KG1 (cell line): ENCODE measurements at regions not wholly inside any gene's neighbourhood (a gene's known extent, or its start where the extent isn't known, plus 50 kb on each side); places are given as distances from the start of the nearest gene placed in this dataset.

Source experiments
- DNase-seq: peaks from one replicate; lab custom pipeline; 2025; lab: John Stamatoyannopoulos, UW

DNA sequence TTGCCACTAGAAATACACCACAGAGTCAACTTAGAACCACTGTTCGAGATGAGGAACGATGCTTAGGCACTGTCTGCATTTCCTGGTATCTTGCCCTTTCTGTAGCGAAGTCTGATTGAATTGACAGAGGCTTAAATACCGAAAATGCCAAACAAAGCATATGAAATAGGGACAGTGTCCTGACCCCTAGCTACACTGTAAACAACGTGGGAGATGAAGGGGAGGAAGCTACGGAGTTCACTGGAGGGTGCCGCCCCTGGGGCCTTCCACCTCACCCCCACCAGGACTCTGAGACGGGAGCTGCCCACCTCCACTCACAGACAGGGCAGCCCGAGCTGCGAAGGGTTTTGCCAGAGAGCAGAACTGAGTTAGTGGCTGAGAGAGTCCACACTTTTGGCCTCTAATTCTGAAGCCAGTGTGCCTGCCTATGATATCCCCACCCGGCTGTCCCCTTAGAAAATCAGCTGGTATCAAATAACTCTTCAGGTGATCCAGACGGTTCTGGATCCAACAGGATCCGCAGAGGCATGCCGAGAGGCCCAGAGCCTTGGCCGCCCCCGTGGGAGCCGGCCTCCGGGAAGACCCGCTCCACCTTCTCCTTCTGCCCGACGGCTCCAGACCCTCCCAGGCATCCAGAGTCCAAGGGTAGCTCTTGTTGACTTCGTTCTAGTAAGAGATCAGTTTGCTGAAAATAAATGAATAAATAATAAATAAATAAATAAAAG, 230.7 kb upstream of the DIO3 start:
- DNase-seq = no peak

GRCh38 chr14:101331141-101331525, 230.2 kb upstream of the DIO3 start:
- no peak for DNase-seq

- DNase-seq = no peak
Observed at GRCh38 chr14:101331661-101332169, 229.6 kb upstream of the DIO3 start.

GRCh38 chr14:101332281-101332680, 229.0 kb upstream of the DIO3 start:
- no peak for DNase-seq

DNA sequence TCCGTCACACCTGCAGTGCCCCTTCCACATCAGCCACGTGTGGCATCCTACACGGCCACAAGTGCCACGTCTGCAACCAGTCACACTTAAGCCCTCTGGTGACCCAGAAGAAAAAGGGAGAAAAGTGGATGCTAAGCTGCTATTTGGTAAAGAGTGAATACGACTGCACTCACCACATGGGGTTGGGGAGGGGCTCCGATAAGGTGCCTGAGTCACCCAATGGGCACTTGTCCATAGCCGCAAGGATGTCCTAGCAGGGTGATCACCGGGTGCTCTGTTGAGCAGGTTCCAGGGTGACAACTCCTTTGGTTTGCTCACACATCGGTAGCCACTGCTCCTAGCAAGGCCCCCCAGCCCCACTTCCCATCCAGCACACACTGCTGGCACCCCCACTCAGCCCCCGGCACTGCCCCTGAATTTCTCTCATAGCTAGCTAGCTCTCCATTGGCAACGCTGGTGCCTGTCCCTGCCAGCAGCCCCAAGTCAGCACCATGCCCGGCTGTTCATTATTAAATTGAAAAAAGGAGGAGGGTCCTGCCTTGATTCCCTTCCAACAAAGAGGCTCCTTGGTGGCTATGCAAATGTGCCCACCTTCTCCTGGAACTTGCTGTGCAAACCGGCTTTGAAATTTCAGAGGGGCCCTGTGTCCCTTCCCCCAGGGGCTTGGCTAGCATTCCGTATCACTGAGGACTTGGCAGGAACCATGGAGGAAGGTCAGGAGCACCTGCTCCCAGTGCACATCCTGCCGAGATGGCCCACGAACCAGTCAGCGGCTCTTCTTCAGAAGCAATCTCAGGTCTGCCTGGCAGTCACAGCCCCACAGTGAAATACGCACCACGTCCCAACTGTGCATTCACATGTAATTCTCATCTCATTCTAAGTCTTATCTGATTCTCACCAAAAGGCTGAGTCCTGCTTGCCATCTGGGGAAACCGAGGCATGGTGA, 227.7 kb upstream of the DIO3 start:
- DNase-seq = no peak

DNA sequence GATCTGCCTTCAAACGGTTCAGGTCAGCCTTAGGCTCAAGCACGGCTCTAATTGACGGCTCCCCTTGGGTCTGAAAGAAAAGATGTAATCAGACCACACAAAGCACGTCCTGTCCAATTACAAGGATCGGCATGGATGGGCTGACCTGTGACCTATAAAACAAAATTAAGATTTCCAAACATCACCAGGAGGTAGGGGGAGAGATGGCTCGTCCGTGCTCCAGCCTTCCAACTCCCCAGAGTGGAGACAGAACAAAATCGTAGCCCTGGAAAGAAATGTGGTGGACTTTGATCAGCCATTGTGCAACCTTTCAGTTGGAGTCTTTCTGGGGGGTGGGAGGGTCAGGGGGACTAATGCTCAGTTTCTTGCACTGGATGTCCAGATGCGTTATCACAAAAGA, 226.6 kb upstream of the DIO3 start:
- no peak for DNase-seq

DNA sequence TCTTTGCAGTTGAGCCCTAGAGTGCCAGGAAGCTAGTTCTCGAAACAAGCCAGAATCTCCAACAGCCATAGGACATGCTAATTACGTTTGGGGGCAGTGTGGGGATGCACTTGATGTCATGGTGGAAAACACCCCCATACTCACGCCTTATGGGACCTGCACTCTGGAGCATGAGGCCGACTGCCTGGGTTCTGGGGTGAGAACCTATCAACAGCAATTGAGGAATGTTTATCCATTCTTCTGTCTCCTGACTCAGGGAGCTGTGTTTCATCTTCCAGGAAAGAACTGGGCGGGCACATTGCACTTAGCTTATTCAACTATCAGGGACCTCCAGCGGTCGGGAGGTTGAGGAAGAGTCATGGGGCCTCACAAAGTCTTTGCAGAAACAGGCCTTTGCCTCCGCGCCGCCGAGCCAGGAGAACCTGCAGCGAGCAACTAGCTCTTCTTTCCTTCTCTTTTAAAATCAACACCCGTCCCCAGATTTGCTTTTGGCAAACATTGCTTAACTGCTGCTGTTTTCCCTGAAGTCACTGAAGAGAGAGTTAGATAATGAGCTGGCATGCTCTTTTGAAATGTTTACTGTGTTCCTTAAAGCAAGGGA, 226.1 kb upstream of the DIO3 start:
- no peak for DNase-seq

- no peak for DNase-seq
Observed at GRCh38 chr14:101336183-101336582, 225.1 kb upstream of the DIO3 start.

DNA sequence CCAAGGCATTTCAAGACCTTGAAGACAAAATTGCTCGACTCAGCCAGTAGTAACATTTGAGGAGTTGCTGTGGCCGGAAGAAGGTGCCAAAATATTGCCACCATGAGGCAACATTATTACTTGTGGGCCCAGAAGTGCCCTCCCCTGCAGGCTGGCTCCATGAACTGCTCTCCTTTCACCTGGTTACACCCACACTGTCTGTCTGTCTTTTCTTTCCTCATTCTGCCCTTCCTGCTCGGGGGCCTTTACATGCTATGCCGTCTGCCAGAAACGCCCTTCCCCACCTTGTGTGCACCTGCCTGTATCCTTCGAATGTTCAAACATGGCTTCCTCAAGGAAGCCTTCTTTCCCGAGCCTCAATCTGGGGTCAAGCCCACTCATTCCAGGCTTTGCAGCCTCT, 224.2 kb upstream of the DIO3 start:
- no peak for DNase-seq

DNA sequence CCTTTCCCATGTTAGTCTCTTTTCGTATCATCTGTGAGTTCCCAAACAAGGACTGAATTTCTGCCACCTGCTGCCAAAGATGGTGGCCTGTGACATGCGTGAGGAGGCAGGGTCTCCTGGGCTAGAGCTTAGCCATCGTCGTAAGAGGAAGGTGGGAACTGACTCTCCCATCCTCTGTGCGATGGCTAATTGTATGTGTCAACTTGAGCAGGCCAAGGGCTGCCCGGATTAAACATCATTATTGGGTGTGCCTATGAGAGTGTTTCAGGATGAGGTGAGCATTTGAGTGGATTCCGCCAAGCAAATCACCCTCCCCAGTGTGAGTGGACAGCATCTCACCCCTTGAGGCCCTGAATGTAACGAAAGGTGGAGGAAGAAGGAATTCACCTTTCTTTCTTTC, 220.7 kb upstream of the DIO3 start:
- DNase-seq = no peak

DNA sequence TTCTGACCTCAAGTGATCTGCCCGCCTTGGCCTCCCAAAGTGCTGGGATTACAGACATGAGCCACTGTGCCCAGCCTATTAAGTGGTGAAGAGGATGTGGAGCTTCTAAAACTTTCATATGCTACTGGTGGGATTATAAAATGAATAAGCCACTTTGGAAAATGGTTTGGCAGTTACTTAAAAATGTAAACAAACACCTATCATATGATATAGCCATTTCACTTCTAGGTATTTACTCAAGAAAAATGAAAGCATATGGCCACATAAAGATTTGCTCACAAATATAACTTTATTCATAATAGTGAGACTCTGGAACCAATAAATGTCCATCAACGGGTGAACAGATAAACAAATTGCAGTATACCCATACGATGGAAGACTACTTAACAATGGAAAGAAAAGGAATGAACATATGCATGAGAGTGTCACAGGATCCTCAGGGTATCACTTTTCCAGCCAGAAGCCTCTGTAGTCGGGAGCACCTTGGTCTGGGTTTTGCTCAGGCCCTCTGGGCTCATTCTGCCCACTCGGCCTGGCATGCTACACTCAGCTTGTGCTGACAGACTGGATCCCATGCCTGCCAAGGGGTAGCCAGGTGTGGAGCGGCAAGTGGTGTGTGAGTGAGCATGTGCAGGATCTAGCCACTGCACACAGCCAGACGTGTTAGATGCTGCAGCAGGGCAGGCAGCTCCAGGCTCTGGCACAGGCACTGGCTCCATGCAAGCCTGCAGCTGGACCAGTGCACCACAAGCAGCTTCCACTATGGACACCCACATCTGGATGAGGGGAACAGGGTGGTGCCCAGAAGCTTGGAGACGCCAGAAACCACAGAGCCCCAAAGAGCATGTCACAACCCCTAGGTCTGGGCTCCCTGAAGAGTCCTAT, 213.2 kb upstream of the DIO3 start:
- no peak for DNase-seq

- no peak for DNase-seq
Observed at GRCh38 chr14:101349108-101349507, 212.2 kb upstream of the DIO3 start.

GRCh38 chr14:101350021-101350420, 211.3 kb upstream of the DIO3 start:
- no peak for DNase-seq

GRCh38 chr14:101350691-101351090, 210.6 kb upstream of the DIO3 start:
- no peak for DNase-seq

- DNase-seq = no peak
Observed at GRCh38 chr14:101351146-101351545, 210.1 kb upstream of the DIO3 start.

DNA sequence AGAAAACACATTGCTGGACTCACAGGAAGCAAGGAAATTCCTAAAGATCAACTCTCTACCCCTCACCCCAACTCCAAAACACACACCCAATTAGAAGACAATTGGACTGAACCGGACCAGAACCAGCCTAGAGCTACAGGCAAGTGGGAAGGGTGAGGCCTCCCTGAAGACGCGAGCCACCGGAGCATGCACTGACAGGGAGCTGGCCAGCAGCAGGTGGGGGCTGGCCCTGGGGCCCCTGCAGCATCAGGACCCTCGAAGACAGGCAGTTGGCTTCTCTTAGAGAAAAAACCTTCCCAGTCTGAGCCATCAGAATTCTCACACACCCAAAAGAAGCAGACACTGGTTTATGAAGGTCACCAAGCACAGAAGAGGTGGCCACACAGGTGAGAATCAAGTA, 209.5 kb upstream of the DIO3 start:
- DNase-seq = no peak

GRCh38 chr14:101352567-101352966, 208.7 kb upstream of the DIO3 start:
- no peak for DNase-seq

GRCh38 chr14:101353422-101353821, 207.9 kb upstream of the DIO3 start:
- DNase-seq = no peak

DNA sequence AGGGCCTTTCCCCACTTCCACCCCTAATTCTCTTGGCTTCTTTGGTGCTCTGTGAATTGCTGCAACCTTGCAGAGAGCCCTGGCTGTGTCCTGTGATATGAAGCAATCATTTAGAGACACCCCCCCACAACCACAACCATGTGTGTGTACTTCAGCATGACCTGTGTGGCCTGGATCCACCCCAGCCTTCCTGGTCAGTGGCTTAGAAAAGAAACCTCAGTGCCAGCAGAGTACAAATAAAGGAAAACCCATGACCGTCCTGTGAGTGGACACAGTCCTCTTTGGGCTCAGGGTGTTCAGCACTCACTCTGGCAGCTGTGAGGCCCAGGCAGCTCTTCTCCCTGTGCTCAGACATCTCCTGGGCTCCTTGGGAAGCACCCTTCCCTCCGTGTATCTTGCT, 206.6 kb upstream of the DIO3 start:
- no peak for DNase-seq

GRCh38 chr14:101355284-101355683, 206.0 kb upstream of the DIO3 start:
- no peak for DNase-seq

- DNase-seq = no peak
Observed at GRCh38 chr14:101357038-101357437, 204.3 kb upstream of the DIO3 start.
